ENCODE measurements at regions not wholly inside any gene's neighbourhood (a gene's known extent, or its start where the extent isn't known, plus 50 kb on each side); places are given as distances from the start of the nearest gene placed in this dataset.

GRCh38 chr7:41053820-41054219, 649.1 kb downstream of the INHBA start:
- TF ChIP-seq CSDC2 (CRISPR knock-in tag; IDR thresholded peaks at IDR 0.05) (no peak), ZNF70 (CRISPR knock-in tag; IDR thresholded peaks at IDR 0.05) (no peak), ESRRG (CRISPR knock-in tag; IDR thresholded peaks at IDR 0.05) (no peak), TSHZ2 (CRISPR knock-in tag; IDR thresholded peaks at IDR 0.05) (no peak), ZNF8 (CRISPR knock-in tag; IDR thresholded peaks at IDR 0.05) (no peak), POU6F1 (CRISPR knock-in tag; IDR thresholded peaks at IDR 0.05; ENCODE audit: borderline replicate concordance, low read depth) (no peak), CSRNP3 (CRISPR knock-in tag; IDR thresholded peaks at IDR 0.05) (no peak), TCF4 (CRISPR knock-in tag; IDR thresholded peaks at IDR 0.05; ENCODE audit: borderline replicate concordance) (no peak), RARB (CRISPR knock-in tag; IDR thresholded peaks at IDR 0.05) (no peak), ZC3H10 (CRISPR knock-in tag; IDR thresholded peaks at IDR 0.05) (no peak), ARNTL (CRISPR knock-in tag; IDR thresholded peaks at IDR 0.05; ENCODE audit: borderline replicate concordance, low read depth) (no peak), BACH2 (CRISPR knock-in tag; IDR thresholded peaks at IDR 0.05; ENCODE audit: borderline replicate concordance) (no peak), TOX (CRISPR knock-in tag; IDR thresholded peaks at IDR 0.05; ENCODE audit: borderline replicate concordance) (no peak), PATZ1 (CRISPR knock-in tag; IDR thresholded peaks at IDR 0.05; ENCODE audit: borderline replicate concordance) (no peak), ISL1 (CRISPR knock-in tag; IDR thresholded peaks at IDR 0.05) (no peak), ZFP3 (CRISPR knock-in tag; IDR thresholded peaks at IDR 0.05) (no peak)
- ATAC-seq: no peak

- ATAC-seq: no peak
- TF ChIP-seq OSR1 (CRISPR knock-in tag; IDR thresholded peaks at IDR 0.05) (no peak), CSRNP3 (CRISPR knock-in tag; IDR thresholded peaks at IDR 0.05) (no peak), ZNF8 (CRISPR knock-in tag; IDR thresholded peaks at IDR 0.05) (no peak), BACH2 (CRISPR knock-in tag; IDR thresholded peaks at IDR 0.05; ENCODE audit: borderline replicate concordance) (no peak), ZFP30 (CRISPR knock-in tag; IDR thresholded peaks at IDR 0.05) (no peak), TCF4 (CRISPR knock-in tag; IDR thresholded peaks at IDR 0.05; ENCODE audit: borderline replicate concordance) (no peak), CREB5 (CRISPR knock-in tag; IDR thresholded peaks at IDR 0.05; ENCODE audit: low read depth) (no peak), PPARA (CRISPR knock-in tag; IDR thresholded peaks at IDR 0.05; ENCODE audit: borderline replicate concordance) (no peak), POU6F1 (CRISPR knock-in tag; IDR thresholded peaks at IDR 0.05; ENCODE audit: borderline replicate concordance, low read depth) (no peak), CSDC2 (CRISPR knock-in tag; IDR thresholded peaks at IDR 0.05) (no peak)
Observed at GRCh38 chr7:41052736-41053135, 650.2 kb downstream of the INHBA start.

Data from SK-N-SH treated with all-trans-retinoic acid at 6 μM for 48 hours (cell line).